ENCODE measurements at regions not wholly inside any gene's neighbourhood (a gene's known extent, or its start where the extent isn't known, plus 50 kb on each side); places are given as distances from the start of the nearest gene placed in this dataset.

- TF ChIP-seq ZSCAN18 (tag by site-specific recombination; IDR thresholded peaks at IDR 0.05) (no peak), ZXDB (tag by site-specific recombination; IDR thresholded peaks at IDR 0.05) (no peak), ZNF133 (tag by site-specific recombination; IDR thresholded peaks at IDR 0.05) (no peak), ZNF350 (tag by site-specific recombination; IDR thresholded peaks at IDR 0.05) (no peak), HOXC10 (CRISPR knock-in tag; IDR thresholded peaks at IDR 0.05) (no peak), CTCF (tag by site-specific recombination; IDR thresholded peaks at IDR 0.05) (no peak)
These were observed 809.7 kb downstream of the CCSER2 start for GRCh38 chr10:85138046-85138445.
